Stimulated activated CD8-positive, alpha-beta memory T cell treated with anti-CD3 and anti-CD28 coated beads, Interleukin-15, amount 100 ng/mL, for 1 hour (primary cell): ENCODE measurements at regions not wholly inside any gene's neighbourhood (a gene's known extent, or its start where the extent isn't known, plus 50 kb on each side); places are given as distances from the start of the nearest gene placed in this dataset.
"Not testable (repeated sequence)": the region's sequence is repeated elsewhere in the genome, so short reads cannot be mapped to it uniquely, and the experiment has no call there.

Experiments
- DNase-seq: peaks from one replicate; pipeline ENCODE4 v3.0.0-alpha.2; 2020; ENCODE audit warnings: low read depth

- DNase-seq = no peak
These were observed 102.4 kb upstream of the LYZL2 start for GRCh38 chr10:30731963-30732362.

- DNase-seq = no peak
These were observed 100.8 kb upstream of the LYZL2 start for GRCh38 chr10:30730306-30730705.

GRCh38 chr10:30728766-30729165, 99.2 kb upstream of the LYZL2 start:
- no peak for DNase-seq

GRCh38 chr10:30728127-30728526, 98.6 kb upstream of the LYZL2 start:
- no peak for DNase-seq

DNA sequence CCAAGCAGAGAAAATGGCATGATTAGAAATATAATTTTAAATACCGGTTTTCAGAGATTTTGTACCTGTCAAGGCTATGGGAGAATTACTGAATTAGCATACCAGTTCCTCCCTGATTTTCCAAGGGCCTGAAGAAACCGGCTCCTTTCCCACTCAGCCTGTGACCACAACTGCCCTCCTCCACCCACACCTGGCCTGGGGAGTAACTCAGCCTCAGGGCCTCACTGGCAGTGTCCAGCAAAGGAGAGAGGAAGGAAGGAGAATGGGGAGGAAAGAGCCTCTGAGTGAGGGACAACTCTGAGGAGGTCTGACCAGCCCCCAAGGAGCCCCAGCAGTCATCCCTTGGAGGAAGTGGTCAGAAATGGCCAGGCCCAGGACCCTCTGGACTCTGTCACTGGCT, 98.0 kb upstream of the LYZL2 start:
- no peak for DNase-seq

GRCh38 chr10:30726783-30727414, 97.3 kb upstream of the LYZL2 start:
- DNase-seq = peak; percentile 71

DNA sequence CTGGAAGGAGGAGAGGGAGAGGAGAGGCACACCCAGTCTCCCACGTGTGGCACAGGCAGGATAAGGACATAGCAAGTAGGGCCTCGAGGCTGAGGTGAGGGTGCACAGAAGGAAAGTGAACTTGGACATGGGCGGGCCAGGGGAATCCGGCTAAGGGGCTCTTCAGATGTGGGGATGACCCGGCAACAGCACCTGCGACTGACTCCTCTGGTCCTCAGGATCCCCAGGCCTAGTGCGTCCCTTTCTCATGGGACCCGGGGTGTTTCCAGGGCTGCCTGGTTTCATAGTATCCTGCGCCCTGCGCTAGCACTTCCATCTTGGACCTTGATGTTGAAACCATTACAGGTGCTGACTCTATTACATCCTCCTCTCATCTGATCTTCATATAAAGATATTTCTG, 96.1 kb upstream of the LYZL2 start:
- DNase-seq = no peak

DNA sequence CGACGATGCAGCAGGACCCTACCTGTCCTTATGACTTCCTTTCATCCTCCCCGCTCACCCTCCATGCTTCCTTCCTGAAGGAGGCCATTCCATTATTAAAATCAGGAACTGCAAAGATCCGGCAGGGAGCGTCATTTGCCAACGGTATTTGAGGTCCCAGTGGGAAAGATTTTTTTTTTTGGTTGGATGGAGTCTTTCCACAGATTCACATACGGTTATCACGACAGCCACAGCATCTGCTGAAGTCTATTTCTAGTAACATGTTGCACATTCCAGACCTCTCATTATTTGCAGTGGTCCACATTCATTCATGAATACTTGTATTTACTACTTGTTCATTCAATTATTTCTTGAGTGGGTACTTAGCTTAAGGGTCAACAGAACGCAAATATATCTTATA, 94.7 kb upstream of the LYZL2 start:
- no peak for DNase-seq

DNA sequence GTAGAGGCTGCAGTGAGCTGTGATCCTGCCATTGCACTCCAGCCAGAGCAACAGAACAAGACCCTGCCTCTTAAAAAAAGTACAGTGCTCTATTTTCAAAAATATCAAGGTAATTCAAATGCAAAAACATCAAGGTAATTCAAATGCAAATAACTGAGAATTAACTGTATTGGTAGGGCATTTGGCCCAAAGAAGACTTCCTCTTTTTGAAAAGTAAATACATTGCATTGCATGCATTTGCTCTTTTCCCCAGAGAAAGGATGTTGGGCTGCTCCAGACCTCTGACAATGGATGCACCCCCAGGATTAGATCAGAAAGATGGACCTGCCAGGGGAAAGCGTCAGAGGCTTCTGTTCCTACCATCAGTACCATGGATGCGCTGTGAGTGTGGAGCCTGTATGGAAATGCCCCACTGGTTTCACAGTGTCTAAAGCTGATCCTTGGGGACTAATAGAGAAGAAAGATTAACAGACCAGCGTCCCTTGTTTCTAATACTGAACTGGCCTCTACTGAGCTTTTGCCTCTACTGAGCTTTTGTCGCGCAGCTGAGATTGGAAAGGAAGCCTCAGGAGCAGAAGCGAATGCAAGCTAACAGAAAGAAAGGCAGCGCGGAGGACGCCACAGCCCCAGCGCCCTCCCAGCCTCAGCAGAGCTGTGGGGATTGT, 93.5 kb upstream of the LYZL2 start:
- DNase-seq = no peak

- DNase-seq = no peak
These were observed 90.3 kb upstream of the LYZL2 start for GRCh38 chr10:30719832-30720231.

DNA sequence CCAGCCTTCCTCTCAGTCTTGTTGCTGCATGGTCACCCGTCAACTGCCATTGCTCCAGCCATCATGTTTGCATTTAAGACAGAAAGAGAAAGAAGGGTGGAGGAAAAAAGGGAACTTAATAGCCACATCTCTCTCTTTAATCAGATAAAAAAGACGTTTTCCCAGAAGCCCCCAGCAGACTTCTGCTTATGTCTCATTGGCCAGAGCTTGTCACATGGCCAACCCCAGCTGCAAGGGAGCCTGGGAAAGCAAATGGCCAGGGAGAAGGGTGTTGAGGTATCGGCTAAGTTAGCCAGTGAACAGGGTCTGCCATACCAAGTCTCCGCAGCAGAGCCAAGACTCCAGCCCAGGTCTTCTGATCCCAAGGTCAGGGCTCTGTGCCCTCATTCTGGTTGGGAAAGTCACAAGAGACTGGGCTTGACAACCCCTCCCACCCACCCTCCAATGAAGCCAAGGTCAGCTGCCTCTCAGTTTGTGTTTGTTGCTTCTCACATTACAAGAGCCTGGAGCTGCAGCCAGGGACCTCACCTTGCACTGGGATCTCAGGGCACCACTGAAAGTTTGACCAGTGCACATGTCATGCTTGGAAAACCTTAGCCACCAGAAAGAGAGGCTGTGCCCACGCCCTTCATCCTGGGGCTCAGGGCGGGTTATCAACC, 80.3 kb upstream of the LYZL2 start:
- no peak for DNase-seq

DNA sequence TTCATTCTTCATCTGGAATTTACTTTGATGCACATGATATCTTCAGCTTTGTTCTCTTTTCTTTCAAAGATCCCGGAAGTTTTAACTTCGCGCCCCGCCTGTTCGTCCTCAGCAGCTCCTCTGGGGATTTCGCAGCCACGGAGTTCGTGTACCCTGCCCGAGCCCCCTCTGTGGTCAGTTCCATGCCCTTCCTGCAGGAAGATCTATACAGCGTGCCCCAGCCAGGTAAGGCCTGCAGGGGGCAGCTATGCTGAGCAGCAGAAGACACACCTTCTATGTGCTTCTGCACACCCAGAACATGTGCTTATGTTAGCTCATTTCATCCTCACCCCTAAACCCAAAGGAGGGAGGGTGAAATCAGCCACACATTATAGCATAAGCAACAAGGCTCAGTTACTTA, 79.7 kb upstream of the LYZL2 start:
- no peak for DNase-seq

DNA sequence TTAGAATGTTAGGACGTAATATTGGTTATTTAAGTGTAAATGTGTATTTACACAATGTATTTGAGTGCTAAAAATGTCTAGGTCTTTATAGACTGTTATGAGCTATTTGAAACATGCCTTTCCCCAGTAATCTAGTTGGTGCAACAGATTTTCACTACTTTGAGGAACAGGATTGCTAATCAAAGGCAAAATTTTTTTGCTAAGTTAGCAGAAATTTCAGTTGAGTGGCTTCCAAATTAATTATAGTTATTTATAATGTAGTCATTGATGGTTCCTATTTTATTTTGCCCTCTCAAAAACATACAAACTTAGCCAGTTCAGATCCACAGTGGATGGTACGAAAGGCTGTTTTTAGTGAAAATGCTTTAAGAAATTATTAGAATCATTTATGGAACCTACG, 78.7 kb upstream of the LYZL2 start:
- no peak for DNase-seq

DNA sequence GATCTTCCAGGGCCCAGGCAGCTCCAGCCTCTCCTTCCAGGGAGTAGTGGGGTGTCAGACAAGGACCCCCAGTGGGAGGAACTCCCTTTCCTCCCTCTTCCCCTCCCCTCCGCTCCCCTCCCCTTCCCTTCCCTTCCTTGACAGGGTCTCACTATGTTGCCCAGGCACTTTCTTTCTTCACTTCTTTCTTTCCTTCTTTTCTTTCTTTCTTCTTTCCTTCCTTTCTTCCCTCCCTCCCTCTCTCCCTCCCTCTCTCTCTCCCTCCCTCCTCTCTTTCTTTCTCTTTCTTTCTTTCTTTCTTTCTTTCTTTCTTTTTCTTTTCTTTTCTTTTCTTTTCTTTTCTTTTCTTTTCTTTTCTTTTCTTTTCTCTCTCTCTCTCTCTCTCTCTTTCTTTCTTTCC, 76.6 kb upstream of the LYZL2 start:
- not testable (repeated sequence) for DNase-seq

- no peak for DNase-seq
These were observed 76.1 kb upstream of the LYZL2 start for GRCh38 chr10:30705625-30706149.

- no peak for DNase-seq
These were observed 75.6 kb upstream of the LYZL2 start for GRCh38 chr10:30705101-30705624.

DNA sequence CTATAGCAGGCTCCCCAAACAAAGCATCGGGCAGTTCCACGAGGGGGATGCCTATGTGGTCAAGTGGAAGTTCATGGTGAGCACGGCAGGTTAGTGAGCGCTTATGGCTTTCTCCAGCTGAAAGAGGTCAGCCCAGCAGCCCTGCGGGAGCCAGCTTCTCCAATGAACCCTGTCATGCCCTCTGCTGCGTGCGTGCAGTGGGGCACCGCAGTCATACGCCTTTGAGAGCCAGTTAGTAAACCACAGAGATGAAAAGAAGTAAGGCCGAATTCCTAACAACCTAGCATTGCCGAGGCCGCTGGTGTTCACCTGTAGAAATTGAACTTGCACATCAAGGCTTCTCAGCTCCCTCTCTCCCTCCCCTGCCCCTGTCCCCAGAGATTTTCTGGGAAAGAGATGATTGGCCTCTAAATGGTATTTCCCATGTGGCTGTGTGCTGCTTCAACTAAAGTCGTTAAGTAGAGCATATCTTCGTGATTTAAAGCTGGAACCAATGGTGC, 75.1 kb upstream of the LYZL2 start:
- not testable (repeated sequence) for DNase-seq

DNA sequence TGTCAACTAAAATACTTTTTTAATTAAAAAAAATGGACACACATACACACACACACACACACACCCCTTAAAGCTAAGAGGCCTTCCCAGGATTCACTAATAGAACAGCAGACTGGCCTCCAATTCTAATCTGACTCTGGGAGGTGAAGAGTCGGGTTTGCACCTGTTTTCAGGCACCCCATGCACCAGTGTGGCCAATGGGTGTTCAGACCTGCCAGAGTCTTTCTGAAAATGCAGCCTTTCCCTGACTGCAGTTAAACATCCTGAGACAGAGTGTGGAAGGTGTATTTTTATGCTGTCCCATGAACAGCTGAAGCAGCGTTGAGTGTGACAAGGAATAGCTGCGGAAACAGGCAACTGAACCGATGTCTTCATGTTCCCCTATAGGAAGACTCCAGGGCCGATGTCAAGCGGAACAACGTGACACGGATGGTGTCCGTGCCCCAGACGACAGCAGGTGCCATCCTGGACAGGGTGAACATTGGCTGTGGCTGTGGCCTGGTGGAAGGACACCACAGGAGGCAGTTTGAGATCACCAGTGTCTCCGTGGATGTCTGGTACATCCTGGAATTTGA, 74.6 kb upstream of the LYZL2 start:
- DNase-seq = no peak

DNA sequence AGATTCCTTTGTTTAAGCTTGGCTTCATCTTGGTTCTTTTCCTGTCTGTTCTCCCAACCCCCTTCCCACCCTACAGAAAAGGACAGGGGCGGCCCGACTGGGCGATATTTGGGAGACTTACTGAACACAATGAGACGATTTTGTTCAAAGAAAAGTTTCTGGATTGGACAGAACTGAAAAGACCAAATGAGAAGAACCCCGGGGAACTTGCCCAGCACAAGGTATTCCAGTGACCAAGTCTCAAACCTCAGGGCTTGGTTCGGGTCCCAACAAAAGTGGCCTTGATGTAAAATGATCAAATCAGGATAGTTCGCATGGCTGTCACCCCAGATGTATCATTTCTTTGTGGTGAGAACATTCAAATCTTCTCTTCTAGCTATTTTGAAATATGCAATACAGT, 73.9 kb upstream of the LYZL2 start:
- DNase-seq = not testable (repeated sequence)

DNA sequence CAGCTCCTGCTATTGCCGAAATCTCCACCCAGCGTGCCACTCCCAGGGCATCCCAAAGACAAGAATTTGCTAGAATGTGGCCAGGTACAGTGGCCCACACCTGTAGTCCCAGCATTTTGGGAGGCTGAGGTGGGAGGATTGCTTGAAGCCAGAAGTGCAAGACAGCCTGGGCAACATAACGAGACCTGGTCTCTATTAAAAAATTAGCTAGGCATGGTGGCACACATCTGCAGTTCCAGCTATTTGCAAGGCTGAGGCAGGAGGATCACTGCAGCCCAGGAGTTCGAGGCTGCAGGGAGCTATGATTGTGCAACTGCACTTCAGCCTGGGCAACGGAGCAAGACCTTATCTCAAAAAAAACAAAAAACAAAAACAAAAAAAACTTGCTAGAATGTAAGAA, 73.3 kb upstream of the LYZL2 start:
- no peak for DNase-seq

- no peak for DNase-seq
These were observed 72.1 kb upstream of the LYZL2 start for GRCh38 chr10:30701451-30702173.

DNA sequence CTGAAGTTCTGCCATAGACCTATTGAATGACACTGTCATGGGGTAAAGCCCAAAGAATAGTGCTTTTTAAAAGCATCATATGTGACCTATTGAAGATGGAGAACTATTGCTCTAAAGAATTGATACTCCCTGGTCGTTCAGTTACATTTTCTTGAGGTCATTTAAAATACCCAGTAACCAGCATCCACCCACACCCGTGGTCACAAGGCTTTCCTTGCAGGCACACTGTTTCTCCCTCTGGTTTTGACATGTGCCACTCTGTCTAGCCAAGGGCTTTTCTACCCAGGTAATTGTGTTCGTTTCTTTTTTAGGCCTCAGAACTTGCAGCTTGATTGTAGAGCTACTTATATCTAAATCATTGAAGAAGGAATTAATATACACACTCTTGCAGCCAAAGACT, 68.3 kb upstream of the LYZL2 start:
- DNase-seq = no peak
